Coronary artery (tissue), 2 donors: ENCODE measurements at regions not wholly inside any gene's neighbourhood (a gene's known extent, or its start where the extent isn't known, plus 50 kb on each side); places are given as distances from the start of the nearest gene placed in this dataset.
"Not testable (repeated sequence)": the region's sequence is repeated elsewhere in the genome, so short reads cannot be mapped to it uniquely, and the experiment has no call there.

Experiments used
- DNase-seq: peaks from one replicate; pipeline ENCODE4 v3.0.0-alpha.2; 2017; ENCODE audit warnings: low spot score
- H3K27ac ChIP-seq, 2 donors: fragments of 200-600 bp; sonication (generic); one replicate each; pipeline ENCODE4 v1.5.1; 2016 to 2019
- H3K4me3 ChIP-seq: fragments of 200-600 bp; sonication (generic); 2 replicates; pipeline ENCODE4 v1.5.1; 2016; ENCODE audit warnings: mild to moderate bottlenecking, moderate library complexity
- TF ChIP-seq, protein P1 (sequence below): fragments of 200-600 bp; sonication (generic); IDR thresholded peaks from one replicate; pipeline ENCODE4 v1.5.1; 2019; ENCODE audit warnings: antibody characterized with exemption

DNA sequence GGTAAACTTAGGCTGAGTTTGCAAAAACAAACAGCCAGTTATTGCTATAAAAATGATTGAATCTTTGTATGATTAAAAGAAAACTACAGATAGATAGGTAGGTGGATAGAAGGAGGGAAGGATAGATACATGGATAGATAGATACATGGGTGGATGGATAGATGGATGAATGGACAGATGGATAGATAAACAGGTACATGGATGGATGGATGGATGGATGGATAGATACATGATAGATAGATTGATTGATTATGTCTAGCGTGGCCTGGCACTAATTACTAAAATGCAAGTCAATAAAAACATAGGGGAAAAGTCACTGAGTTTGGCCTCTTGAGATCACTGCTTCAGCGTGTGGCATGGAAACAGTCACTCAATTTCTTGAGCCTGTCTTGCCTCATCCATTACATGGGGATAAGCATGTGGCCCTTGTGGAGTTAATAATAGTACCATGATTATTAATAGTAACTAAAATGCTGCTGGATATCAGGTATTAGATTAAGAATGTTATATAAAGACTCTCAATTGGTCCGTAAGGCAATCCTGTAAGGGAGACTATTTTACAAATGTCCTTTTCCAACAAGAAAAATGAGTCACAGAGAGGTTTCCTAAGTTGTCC lies 184.9 kb downstream of the HS3ST3A1 start:
- H3K27ac ChIP-seq, result no peak overlapping the region
- TF ChIP-seq, protein P1, sequence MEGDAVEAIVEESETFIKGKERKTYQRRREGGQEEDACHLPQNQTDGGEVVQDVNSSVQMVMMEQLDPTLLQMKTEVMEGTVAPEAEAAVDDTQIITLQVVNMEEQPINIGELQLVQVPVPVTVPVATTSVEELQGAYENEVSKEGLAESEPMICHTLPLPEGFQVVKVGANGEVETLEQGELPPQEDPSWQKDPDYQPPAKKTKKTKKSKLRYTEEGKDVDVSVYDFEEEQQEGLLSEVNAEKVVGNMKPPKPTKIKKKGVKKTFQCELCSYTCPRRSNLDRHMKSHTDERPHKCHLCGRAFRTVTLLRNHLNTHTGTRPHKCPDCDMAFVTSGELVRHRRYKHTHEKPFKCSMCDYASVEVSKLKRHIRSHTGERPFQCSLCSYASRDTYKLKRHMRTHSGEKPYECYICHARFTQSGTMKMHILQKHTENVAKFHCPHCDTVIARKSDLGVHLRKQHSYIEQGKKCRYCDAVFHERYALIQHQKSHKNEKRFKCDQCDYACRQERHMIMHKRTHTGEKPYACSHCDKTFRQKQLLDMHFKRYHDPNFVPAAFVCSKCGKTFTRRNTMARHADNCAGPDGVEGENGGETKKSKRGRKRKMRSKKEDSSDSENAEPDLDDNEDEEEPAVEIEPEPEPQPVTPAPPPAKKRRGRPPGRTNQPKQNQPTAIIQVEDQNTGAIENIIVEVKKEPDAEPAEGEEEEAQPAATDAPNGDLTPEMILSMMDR, result no peak
- H3K4me3 ChIP-seq, result no peak overlapping the region
- no peak for DNase-seq

DNA sequence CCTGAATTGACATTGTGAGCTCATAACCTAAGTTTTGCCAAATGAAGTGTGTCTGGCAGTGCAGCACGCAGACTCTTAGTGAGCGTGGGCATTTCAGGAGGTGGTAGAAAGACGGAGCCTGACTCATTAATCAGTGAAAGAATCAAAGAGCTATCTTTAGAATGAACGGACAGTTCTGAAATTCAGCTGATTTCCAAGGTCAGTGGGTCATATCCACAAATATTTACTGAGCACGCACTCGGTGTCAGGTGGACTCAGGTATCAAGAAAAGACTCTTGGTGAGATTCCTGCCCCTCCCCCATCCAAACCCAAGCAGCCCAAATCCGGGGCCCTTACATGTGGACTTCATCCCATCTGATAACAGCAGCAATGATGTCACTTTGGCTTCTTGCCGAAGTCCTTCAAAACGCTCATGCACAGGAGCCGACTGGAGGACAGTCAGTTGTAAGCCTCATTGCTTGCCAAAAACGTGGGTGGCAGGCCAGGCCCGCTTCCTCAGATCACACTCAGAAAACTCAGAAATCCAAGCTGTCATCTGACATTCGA lies 185.8 kb downstream of the HS3ST3A1 start:
- no peak for DNase-seq
- no peak overlapping the region for H3K4me3 ChIP-seq
- H3K27ac ChIP-seq, result no peak overlapping the region
- TF ChIP-seq, protein P1, result no peak

DNA sequence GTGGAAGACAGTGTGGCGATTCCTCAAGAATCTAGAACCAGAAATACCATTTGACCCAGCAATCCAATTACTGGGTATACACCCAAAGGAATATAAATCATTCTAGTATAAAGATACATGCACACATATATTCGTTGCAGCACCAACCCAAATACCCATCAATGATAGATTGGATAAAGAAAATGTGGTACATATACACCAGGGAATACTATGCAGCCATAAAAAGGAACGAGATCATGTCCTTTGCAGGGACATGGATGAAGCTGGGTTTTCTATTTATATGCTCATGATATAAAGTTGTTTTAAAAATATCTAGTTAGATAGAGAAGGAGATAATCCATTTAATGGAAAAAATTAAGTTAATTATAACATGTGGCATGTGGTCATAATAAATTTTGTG lies 186.5 kb downstream of the HS3ST3A1 start:
- not testable (repeated sequence) for DNase-seq, H3K4me3 ChIP-seq

DNA sequence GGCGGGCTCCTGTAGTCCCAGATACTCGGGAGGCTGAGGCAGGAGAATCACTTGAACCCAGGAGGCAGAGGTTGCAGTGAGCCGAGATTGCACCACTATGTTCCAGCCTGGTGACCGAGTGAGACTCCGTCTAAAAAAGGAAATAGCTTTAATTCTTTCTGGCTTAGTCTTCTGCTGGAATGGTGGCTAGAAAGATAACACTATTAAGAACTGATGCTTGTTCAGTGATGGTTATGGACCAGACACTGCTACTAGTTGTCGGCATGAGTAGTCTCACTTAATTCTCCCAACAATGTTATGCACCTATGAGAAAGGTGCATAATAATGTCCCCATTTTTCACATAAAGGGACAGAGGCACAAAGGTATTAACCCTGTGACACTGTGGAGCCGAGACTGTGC lies 188.7 kb downstream of the HS3ST3A1 start:
- no peak overlapping the region for H3K4me3 ChIP-seq
- TF ChIP-seq, protein P1, result no peak
- H3K27ac ChIP-seq, result no peak overlapping the region
- DNase-seq, result no peak

More for the DNA sequence above, 186.5 kb downstream of the HS3ST3A1 start:
- H3K27ac ChIP-seq, result not testable (repeated sequence)

DNA sequence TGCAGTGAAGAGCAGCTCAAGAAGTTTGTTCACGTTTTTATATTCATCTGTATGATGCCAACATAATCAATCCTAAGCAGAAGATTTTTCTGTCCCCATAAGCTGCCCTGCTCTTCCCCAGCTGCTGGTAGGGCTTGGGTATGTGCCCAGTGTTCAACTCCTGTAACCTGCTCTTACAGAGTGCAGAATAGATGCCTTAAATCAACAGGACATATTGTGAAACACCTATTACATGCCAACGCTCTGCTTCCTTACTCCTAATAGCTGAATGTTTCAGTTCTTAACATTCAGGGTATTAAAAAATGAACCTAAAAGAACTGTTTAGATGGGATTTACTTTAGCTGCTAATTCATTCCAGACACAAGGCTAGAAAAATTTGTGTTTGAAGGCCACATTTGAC lies 190.9 kb downstream of the HS3ST3A1 start:
- TF ChIP-seq, protein P1, result no peak
- DNase-seq, result no peak
- H3K27ac ChIP-seq, result no peak overlapping the region

DNA sequence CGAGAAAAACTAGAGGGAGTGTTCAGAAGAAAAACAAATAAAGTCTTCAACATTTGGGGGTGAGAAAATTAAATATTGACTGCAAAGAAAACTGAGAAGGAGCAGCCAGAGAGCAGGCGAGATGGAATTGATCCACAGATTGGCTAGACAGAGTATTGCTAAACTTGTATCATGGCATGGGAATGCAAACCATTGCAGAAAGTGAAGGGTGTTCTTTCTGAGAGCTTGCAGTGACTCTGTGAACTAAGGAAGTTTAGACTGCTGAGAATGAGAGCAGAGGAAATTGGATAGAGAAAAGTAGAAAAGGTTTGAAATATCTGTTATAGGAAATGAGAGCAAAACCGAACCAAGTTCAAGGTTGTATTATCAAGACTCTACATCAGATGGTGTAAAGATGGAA lies 191.5 kb downstream of the HS3ST3A1 start:
- H3K4me3 ChIP-seq, result no peak overlapping the region
- DNase-seq, result no peak
- TF ChIP-seq, protein P1, result no peak
- H3K27ac ChIP-seq, result no peak overlapping the region

More for the DNA sequence above, 190.9 kb downstream of the HS3ST3A1 start:
- H3K4me3 ChIP-seq, result no peak overlapping the region

DNA sequence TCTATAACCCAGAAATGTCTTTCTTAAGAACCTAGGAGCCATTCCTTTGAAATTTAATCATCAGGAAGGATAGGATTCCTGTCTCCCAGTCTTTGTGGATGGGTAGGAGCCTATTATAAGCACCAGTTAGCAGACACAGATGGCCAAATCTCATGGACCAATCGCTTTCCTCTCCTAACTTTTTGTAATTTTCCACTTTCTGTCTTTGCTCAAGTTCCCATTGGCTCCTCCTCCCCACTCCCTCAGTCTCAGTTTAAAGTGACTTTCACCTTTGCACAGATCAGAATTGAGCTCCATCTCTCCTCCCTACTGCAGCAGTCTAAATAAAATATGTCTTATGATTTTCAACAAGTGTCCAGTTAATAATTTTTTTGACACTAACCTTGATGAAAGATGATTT lies 192.3 kb downstream of the HS3ST3A1 start:
- TF ChIP-seq, protein P1, result no peak
- no peak for DNase-seq
- Histone ChIP-seq H3K27ac (no peak overlapping the region), H3K4me3 (no peak overlapping the region)
